ENCODE measurements at regions not wholly inside any gene's neighbourhood (a gene's known extent, or its start where the extent isn't known, plus 50 kb on each side); places are given as distances from the start of the nearest gene placed in this dataset.

- intact Hi-C loops (cut with DNase I, micrococcal nuclease) = no loop called here
- DNase-seq = no peak
- Histone ChIP-seq H3K9me3 (peaks cover 24% of the 10 kb centered on the region), H3K4me3 (no peak overlapping the region), H3K36me3 (ENCODE audit: low read depth) (no peaks in the 10 kb centered on the region), H3K4me1 (ENCODE audit: low read depth) (no peaks in the 10 kb centered on the region)
- TF ChIP-seq CTCF (IDR thresholded peaks at IDR 0.05) = no peak
- no peak for ATAC-seq
These were observed 385.8 kb downstream of the SLITRK1 start for GRCh38 chr13:83496501-83496900.

GRCh38 chr13:83485101-83485500, 397.2 kb downstream of the SLITRK1 start:
- Histone ChIP-seq H3K4me1 (ENCODE audit: low read depth) (no peaks in the 10 kb centered on the region), H3K36me3 (ENCODE audit: low read depth) (no peaks in the 10 kb centered on the region), H3K9me3 (peaks cover 37% of the 10 kb centered on the region), H3K4me3 (no peak overlapping the region)
- ATAC-seq (no peak), DNase-seq (no peak)
- TF ChIP-seq CTCF (IDR thresholded peaks at IDR 0.05) = no peak
- intact Hi-C loops (cut with DNase I, micrococcal nuclease) = no loop called here

- intact Hi-C loops (cut with DNase I, micrococcal nuclease) = no loop called here
- Histone ChIP-seq H3K9me3 (peaks cover 41% of the 10 kb centered on the region), H3K4me1 (ENCODE audit: low read depth) (no peaks in the 10 kb centered on the region), H3K4me3 (no peak overlapping the region), H3K36me3 (ENCODE audit: low read depth) (no peaks in the 10 kb centered on the region)
- no peak for TF ChIP-seq CTCF (IDR thresholded peaks at IDR 0.05)
- DNase-seq = no peak
- no peak for ATAC-seq
These were observed 411.3 kb downstream of the SLITRK1 start for GRCh38 chr13:83471011-83471410.

GRCh38 chr13:83470133-83470797, 412.0 kb downstream of the SLITRK1 start:
- intact Hi-C loops (cut with DNase I, micrococcal nuclease) = no loop called here
- Histone ChIP-seq H3K4me1 (ENCODE audit: low read depth) (no peaks in the 10 kb centered on the region), H3K36me3 (ENCODE audit: low read depth) (no peaks in the 10 kb centered on the region), H3K4me3 (no peak overlapping the region), H3K9me3 (peaks cover 48% of the 10 kb centered on the region)
- no peak for DNase-seq
- no peak for ATAC-seq
- no peak for TF ChIP-seq CTCF (IDR thresholded peaks at IDR 0.05)

- H3K4me3 ChIP-seq = no peak overlapping the region
- no peaks in the 10 kb centered on the region for H3K4me1 ChIP-seq (ENCODE audit: low read depth)
- peak in 1 of 3 donors; percentile 32 for DNase-seq
- no peak for ATAC-seq
- TF ChIP-seq CTCF (IDR thresholded peaks at IDR 0.05) = no peak
- intact Hi-C loops (cut with DNase I, micrococcal nuclease) = no loop called here
- H3K9me3 ChIP-seq = peaks cover 59% of the 10 kb centered on the region
- H3K36me3 ChIP-seq (ENCODE audit: low read depth) = no peaks in the 10 kb centered on the region
These were observed 428.6 kb downstream of the SLITRK1 start for GRCh38 chr13:83453723-83454122.

GRCh38 chr13:83453300-83453699, 429.0 kb downstream of the SLITRK1 start:
- Histone ChIP-seq H3K36me3 (ENCODE audit: low read depth) (no peaks in the 10 kb centered on the region), H3K9me3 (peaks cover 57% of the 10 kb centered on the region), H3K4me3 (no peak overlapping the region), H3K4me1 (ENCODE audit: low read depth) (no peaks in the 10 kb centered on the region)
- ATAC-seq = no peak
- intact Hi-C loops (cut with DNase I, micrococcal nuclease) = no loop called here
- no peak for DNase-seq
- no peak for TF ChIP-seq CTCF (IDR thresholded peaks at IDR 0.05)

Data from mucosa of descending colon (tissue), 3 donors.